HG02973 (cell line): ENCODE measurements at regions not wholly inside any gene's neighbourhood (a gene's known extent, or its start where the extent isn't known, plus 50 kb on each side); places are given as distances from the start of the nearest gene placed in this dataset.
"Not testable (repeated sequence)": the region's sequence is repeated elsewhere in the genome, so short reads cannot be mapped to it uniquely, and the experiment has no call there.

Experiments
- ATAC-seq: cut with Tn5 transposase; IDR thresholded peaks from one replicate; pipeline ENCODE4 v1.9.1; 2021; ENCODE audit warnings: moderate library complexity; ENCODE audit not compliant: unreplicated experiment

DNA sequence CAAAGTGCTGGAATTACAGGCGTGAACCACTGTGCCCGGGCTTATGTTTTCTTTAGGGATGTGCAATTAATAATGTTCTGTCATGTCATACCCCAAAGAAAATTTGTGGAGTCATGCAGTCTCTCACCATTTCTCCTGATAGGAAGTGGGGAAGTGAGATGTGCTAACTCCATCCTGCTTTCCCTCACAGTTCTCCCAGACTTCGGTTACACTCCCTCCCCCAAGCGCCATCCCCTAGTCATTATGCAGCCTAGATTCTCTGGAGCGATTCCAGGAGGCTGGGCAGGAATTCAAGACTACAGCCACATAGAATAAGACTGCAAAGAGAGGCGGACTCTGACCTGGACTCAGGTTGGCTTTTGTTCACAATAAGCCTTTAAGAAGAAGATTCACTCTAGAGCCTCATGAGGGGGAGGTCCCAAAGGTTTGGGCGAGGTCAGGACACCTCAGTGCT lies 271.4 kb downstream of the ALDH8A1 start:
- no peak for ATAC-seq

DNA sequence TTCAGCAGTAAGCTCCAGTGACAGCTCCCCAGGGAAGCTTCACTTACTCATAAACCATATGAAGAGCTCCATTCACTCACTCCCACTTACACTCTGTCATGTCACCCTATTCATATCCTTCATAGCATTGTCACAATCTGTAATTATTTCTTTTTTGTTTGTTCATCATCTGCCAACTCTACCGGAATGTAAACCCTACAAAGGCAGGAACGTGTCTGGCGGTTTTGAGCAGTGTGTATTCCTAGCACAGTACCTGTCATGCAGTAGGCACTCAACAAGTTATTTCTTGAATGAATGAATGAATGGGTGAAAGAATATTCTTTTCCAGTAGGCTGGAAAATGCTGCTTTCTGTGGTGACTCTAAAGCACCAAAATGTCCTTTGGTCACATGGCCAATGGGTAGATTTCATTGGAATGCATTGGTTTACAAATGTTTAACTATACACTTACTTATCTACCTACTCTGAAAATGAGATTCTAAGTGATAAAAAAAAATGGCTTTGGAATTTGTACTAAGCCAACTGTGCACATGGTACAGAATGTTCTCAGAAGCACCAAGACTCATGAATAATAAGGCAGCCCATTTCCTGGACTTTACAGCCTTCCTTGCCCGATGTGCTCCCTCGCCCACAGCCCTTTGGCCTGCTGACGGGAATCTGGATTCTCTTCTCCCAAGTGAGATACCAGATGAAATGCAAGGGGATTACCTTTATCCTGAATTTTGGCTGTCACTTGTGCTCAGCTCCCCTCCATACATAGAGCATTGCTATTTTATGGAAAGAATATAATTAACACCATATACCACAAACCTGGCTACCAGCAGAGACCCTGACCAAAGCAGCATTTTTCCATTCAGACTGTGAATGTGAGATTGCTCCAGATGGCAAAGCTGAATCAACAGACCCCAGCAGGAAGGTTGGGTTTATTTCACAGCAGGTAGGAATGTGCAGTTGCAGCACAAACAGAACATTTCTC lies 273.3 kb downstream of the ALDH8A1 start:
- ATAC-seq, result no peak

DNA sequence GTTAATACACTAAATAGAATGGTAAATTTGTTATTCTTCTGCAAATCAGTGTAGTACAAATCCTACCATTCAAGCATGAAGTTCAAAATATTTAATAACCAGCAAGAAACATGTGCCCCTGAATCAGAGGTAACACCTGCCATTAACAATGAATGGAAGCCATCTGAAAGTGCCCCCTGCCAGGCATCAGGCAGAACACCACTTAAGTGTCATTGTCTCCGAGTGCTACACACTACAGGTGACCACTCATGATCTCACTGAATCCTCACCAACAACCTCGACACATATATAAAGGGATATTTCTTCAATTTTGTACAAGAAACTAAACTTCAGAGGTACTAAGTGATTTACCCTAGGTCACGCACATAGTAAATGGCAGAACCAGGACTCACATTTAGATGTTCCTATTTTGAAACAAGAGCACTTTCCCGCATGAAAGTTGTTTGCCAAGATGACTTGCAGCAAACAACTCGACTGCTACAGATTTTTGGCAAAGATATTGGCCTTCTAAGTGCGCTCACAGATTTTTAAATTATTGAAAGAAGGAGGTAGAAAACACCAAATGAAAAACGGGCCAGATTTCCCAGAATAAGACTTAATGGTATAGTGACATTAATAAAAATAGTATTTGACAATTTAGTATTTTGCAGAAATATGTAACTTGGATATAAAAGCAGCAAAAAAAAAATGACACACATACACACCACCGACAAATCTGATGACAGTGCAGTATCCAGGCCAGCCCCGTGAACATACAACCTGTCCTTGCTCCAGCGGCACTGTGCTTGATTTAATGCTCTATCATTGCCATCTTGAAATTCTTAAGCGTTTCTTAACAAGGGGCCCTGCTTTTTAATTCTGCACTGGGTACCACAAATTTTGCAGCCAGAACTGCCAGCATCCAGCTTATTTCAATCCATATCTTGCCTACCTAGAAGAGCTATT lies 274.5 kb downstream of the ALDH8A1 start:
- ATAC-seq, result no peak

DNA sequence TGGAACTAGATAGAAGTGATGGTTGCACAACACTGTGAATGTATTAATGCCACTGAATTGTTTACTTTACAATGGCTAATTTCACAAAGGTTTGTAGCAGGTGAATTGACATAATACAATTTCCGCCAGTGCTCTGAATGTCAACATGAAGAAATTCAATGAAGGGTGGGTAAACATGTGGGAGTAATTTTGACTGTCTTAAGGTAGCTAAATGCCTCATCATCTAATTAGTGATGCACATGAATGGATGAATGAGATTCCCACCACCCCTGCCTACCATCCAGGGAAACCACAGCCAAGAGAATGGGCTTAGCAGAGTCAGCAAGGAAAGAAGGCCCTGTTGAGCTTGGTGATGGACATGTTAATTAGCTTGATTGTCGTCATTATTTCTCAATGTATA lies 275.3 kb downstream of the ALDH8A1 start:
- no peak for ATAC-seq

DNA sequence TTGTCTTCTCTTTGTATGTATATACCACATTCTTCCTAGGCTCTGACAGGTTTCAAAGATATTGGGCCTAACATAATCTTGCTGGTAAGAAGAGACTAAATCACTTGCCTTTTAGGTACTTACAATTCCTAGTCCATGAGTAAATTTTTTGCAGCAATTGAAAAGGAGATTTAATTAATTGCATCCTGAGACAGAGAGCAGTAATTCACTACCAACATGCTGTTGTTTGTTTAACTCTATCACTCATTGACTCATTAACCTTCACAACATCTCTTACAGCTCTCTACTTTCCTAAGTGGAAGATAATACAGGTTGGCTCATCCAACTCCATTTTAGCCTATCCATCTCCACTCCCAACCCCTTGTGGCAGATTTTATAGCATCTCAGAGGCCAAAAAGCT lies 280.4 kb downstream of the ALDH8A1 start:
- no peak for ATAC-seq

DNA sequence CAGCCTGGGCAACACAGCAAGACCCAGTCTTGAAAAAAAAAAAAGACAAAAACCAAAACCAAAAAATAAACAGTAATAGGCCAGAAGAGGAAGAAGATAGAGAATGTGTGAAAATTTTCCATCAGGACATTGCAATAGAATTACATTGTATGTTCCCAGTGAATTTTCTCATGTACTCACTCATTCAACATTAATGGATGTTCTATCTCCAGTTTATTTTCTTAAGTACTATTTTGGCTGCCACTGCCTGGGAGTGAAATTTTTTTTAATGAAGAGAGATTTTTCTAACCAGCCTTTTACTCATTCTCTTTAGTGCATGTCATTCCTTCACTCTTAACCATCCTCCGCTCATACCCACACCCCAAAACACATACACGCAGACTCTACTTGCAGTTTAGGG lies 282.8 kb downstream of the ALDH8A1 start:
- ATAC-seq, result no peak

DNA sequence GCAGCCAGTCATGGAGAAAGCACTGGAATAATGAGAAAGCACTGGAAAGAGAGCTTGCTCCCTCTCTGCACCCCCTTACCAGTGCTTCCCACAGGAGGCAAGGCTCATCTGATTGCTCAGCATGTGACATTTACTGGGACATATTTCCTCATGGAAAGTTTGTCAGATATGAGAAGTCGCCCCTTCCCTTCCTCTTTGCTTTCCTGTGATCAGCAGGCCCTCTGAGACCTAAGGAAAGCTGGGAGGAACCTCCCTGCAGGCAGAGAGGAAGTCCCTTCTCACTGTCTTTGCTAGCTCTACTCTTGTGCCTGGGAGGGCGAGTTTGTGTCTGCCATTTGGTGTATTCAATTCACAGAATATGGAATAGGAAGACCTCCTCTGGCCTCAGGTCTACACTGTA lies 283.8 kb downstream of the ALDH8A1 start:
- no peak for ATAC-seq

DNA sequence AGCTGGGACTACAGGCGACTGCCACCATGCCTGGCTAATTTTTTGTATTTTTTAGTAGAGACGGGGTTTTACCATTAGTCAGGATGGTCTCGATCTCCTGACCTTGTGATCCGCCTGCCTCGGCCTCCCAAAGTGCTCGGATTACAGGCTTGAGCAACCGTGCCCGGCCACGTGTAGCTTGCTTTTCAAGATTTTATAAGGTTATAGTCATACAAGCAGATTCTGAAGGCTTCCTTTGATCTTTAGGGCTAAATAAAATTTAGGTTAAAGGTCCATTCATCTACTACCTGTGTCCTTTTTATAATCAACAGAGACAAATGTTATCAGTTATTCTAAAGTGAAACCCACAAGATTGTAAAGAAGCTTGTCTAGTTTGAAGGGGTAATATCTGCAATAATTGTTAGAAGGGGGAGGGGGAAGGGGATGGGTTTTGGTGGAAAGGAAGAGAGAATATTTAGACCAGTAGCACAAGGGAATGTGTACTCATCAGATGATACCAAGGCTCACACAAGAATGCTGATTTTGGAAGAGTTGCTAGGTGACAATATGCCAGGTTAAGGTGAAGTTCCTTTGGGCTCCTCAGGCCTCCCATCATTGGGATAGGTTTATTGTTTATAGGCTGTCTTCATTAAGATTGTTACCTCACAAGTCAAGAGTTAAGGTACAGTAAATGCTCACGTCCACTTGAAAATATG lies 284.7 kb downstream of the ALDH8A1 start:
- no peak for ATAC-seq

DNA sequence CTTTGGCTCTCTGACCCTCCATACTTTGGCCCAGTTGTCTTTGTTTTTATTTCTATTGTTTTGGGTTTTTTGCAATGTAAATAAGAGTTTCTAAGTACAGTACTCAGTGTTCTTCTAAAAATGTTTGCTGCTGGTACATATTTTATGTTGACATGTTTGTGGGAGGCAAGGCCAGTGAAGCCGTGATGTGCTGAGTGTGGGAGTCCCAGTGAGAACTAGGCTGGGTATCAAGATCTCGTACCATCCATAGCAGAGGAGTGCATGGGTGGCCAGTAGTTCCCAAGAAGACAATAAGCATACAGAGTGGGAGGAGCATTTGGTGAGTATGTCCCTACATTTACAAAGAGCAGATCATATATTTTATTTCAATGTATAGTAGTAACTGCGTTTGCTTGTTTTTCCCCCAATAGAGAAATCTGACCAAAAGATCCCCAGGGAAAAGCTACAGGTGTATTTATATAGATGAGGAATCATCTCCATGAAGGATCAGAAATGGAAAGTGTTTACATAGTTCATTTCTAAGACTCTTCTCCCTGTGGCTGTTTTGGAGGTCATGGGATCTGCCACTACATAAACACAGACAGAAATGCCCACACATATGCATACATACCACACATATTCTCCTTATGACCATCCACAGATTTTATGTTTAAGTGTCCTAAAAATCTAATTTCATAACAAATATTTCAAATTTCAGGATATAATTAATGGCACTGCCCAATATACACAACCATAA lies 285.9 kb downstream of the ALDH8A1 start:
- no peak for ATAC-seq

DNA sequence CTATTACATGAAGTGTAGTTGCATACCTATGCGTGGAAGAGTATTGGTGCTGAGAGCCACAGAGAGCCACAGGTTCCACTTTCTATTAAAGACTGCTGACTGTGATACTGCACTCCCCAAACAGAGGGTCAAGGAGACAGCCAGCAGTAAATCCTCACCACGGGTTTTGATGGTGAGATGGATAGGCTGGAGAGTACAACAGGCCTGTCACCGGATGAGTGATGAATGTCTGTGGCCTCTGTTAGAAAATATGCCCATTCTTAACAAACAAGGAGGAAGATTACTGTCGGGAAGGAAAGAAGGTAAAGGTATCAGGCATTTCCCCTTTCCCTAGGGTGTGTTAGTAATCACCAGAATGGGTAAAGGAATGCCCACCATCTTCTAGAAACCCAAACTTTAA lies 286.5 kb downstream of the ALDH8A1 start:
- ATAC-seq, result no peak

DNA sequence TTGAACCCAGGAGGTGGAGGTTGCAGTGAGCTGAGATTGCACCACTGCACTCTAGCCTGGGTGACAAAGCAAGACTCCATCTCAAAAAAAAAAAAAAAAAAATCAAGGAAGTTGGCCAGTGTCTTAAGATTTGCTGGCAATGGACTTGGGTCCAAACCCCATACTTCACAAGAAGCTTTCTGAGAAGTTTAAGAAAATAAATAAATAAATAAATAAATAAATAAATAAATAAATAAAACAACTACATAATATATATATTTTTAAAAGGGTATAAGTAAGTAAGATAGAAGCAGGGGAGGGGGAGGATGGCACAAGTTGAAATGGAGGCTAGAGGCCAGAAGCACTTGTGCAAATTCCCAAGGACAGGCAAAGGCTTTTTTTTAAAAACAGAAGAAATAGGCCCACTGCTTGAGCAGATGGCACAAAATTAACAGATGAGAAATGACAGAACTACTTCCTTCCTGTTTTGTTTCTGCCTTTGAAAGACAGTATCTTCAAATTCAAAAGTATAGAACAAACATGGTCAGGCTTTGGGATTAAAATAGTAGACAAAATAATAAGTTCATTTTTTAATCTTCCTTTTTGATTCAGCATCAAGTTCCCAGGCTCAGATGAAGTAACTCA lies 287.7 kb downstream of the ALDH8A1 start:
- no peak for ATAC-seq

DNA sequence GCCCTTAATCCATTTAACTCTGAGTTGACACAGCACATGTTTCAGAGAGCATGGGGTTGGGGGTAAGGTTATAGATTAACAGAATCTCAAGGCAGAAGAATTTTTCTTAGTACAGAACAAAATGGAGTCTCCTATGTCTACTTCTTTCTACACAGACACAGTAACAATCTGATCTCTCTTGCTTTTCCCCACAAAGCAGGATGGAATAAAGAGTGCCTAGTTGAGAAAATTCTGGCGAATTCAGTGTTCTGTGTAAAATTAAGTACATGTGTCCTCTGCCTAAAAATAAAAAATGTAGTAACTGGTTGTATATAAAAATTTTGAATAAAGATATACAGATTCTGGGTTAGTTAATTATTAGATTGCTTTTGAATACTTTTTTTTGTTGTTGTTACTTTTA lies 290.0 kb downstream of the ALDH8A1 start:
- ATAC-seq, result not testable (repeated sequence)

DNA sequence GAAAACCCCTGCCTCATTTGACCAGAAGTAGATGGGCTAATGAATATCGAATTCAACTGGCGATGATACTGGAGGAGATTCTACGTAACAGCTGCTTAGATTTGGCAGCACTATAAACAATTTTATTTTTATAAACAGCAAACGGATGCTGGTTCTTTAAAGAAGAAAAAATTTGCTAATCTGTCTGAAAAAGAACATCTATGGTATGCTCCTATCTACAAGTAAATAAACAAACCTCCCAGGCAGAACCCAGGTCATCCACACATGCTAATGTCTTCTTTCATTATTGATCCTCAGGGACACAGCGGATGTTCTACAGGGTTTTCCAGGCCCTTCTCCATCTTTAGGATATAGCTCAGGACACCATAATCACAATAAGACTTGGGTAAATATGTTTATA lies 291.3 kb downstream of the ALDH8A1 start:
- ATAC-seq, result no peak

DNA sequence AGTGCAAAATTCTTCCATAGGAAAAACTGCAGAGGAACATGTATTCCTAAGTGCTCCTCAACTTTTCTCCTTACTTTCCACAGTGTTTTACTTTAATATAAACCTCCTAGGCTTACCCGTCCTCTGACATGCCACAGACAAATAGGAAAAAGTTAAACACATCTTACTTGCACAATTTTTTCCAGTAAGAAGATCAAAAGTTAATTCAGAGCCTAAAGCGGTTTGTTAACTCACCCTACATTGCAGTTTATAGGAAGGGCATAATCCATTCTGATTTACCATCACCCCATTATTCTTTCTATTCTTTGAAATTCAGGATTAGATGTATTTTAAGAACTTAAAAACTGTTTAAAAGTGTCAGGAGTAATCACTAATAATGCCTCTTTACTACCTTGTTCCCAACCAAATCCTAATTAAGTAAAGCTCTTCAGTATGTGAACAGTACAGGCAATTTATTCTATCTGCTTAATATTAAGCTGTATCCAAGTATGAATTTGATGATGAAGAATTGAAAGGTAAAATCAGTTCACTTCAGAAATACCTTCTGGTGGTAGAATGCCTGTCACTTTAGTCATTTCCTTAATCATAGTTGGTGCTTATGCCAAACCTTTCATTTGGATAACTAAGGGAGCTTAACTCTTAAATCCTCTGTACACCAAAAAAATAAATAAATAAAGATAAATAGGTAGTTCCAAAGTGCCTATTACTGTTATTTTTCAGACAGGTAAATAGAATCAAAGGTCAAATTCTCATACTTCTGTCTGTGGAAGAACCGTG lies 292.0 kb downstream of the ALDH8A1 start:
- ATAC-seq, result no peak

DNA sequence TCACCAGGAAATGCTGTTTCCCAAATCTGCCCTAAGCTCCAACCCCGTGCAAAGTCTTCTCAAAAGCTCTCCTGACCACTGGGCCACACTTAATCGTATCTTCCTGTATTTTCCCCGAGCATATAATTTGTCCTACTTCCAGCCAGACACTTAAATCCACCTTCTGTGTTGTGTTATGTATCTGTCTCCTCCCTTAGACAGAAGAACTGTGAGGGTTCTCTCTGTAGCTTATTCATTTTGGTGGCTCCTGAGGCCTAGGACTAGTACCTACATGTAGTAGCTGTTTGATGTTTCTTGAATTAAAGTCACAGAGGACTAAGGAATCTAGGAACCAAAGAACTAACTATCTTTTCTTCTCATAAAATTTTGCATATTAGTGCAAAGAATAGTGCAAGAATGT lies 292.6 kb downstream of the ALDH8A1 start:
- no peak for ATAC-seq

DNA sequence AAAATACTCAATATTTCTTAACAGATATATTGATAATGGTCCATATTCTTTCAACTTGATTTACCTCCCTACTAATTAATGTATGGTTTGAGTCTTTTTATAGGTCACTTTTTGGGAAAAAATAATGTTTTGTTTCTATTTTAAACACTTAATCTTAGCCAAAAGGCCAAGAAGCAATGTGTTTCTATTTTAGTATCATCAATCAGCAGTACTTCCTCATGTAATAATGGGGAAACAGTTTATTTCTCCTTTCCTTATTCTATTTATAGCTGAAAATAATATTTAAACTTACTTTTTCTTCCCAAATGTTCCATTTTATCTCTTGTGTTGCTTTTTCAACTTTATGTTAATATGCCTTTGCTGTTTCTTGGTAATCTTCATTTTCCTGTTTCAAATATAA lies 295.1 kb downstream of the ALDH8A1 start:
- ATAC-seq, result no peak

DNA sequence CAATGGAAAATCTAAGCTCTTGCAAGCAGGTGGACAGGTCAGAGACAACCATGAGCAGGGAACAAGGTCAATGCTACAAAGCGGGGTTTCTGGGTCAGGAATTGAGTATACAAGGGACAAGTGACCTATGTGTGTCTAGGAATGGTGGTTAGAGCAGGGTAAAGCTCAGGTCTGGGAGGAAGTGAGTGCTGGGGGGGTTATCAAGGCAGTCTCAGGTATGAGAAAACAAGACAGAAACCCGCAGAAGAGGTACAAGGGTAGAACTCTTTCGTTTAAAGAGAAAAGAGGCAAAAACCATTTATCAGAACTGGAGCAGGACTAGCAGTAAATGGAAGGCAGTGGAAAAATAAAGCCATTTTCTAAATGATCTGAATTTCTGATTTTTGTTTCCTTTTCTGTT lies 298.4 kb downstream of the ALDH8A1 start:
- ATAC-seq, result no peak

DNA sequence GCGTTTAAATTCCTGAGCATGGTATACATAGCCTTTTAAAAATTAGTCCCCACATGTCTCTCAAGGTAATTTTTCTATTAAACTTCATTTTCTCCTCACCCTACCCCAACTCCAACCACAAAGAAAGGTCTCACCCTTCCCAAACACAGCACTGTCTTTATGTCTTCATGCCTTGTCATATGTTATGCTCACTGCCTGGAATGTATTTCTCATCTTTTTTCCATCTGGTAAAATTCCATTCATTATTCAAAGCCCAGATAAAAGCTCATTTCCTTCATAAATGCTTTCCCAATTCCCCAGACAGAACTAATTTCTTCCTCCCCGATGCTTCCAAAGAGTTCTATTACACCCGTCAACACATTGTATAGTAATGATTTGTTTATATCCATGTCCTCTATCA lies 302.0 kb downstream of the ALDH8A1 start:
- ATAC-seq, result no peak

DNA sequence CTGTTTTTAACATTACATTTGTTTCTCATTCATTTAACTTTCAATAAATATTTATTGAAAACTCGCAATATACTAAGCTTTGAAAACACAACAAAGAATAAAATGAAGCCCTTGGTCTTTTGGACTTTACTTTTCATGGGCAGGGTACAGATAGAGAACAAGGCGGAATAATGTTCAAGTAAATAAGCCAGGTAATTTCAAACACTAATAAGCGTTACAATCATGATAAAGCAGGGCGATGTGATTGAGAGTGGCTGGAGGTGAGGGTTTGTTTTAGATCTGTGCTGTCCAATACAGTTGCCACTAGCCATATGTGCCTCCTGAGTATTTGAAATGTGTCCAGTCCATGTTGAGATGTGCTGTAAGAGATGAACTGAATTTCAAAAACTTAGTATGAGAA lies 307.1 kb downstream of the ALDH8A1 start:
- ATAC-seq, result no peak
